ENCODE measurements at regions not wholly inside any gene's neighbourhood (a gene's known extent, or its start where the extent isn't known, plus 50 kb on each side); places are given as distances from the start of the nearest gene placed in this dataset.

DNA sequence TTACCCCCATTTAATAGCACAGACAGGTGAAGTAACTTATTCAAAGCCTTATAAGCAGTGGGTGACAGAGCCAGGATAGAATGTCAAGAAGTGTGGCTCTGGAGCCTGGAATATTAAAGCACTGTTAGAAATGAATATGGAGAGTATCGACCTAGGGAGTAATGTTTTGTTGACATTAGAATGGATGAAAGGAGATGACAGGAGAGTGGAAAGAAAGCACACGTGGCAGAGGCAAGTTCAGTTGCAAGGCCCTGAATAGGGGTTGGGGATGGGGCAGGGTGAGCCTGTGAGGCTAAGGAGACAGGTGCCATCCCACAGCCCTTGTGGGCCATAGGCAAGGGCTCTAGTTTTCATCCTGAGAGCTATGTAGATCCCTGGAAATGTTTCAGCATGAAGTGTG, 125.5 kb upstream of the PLXNA2 start:
- TF ChIP-seq, protein P1, sequence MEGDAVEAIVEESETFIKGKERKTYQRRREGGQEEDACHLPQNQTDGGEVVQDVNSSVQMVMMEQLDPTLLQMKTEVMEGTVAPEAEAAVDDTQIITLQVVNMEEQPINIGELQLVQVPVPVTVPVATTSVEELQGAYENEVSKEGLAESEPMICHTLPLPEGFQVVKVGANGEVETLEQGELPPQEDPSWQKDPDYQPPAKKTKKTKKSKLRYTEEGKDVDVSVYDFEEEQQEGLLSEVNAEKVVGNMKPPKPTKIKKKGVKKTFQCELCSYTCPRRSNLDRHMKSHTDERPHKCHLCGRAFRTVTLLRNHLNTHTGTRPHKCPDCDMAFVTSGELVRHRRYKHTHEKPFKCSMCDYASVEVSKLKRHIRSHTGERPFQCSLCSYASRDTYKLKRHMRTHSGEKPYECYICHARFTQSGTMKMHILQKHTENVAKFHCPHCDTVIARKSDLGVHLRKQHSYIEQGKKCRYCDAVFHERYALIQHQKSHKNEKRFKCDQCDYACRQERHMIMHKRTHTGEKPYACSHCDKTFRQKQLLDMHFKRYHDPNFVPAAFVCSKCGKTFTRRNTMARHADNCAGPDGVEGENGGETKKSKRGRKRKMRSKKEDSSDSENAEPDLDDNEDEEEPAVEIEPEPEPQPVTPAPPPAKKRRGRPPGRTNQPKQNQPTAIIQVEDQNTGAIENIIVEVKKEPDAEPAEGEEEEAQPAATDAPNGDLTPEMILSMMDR (conservative IDR thresholded peaks at IDR 0.05; ENCODE audit: low read length) = no peak
- no peak for TF ChIP-seq EZH2phosphoT487 (IDR thresholded peaks at IDR 0.05; ENCODE audit: borderline replicate concordance, low read depth, low read length)
